Liver (tissue), 3 donors: ENCODE measurements at regions not wholly inside any gene's neighbourhood (a gene's known extent, or its start where the extent isn't known, plus 50 kb on each side); places are given as distances from the start of the nearest gene placed in this dataset.

Experiments used
- CTCF ChIP-seq: fragments of 150-350 bp; IDR thresholded peaks from 2 replicates; pipeline ENCODE4 v1.5.1; 2017; ENCODE audit warnings: improper control_type of control experiment, low read depth, low read length; ENCODE audit not compliant: missing input control
- SP1 ChIP-seq: IDR thresholded peaks from 2 replicates; pipeline ENCODE4 v1.6.1; 2018; ENCODE audit warnings: antibody characterized with exemption, mild to moderate bottlenecking
- YY1 ChIP-seq: IDR thresholded peaks from 2 replicates; pipeline ENCODE4 v1.6.1; 2016; ENCODE audit warnings: antibody characterized with exemption, mild to moderate bottlenecking
- donor health status: healthy.
- donor health status: healthy.

GRCh38 chr2:57515366-57515765, 531.2 kb upstream of the VRK2 start:
- TF ChIP-seq CTCF (no peak), YY1 (no peak), SP1 (no peak)
